DND-41 (cell line): ENCODE measurements at regions not wholly inside any gene's neighbourhood (a gene's known extent, or its start where the extent isn't known, plus 50 kb on each side); places are given as distances from the start of the nearest gene placed in this dataset.

ENCODE experiments used
- ATAC-seq: fragments of 200-7000 bp; cut with Tn5 transposase; 3 replicates; pipeline ENCODE4 v1.9.1; 2021; ENCODE audit warnings: low read depth; ENCODE audit not compliant: insufficient read depth
- DNase-seq: peaks from one replicate; pipeline ENCODE4 v3.0.0-alpha.2; 2020
- H2AFZ ChIP-seq: 2 replicates; pipeline ENCODE4 v1.6.0; 2012; ENCODE audit warnings: low read depth, low read length
- H3K27ac ChIP-seq: 2 replicates; pipeline ENCODE4 v1.5.1; 2012; ENCODE audit warnings: low read length, inconsistent platforms
- H3K27me3 ChIP-seq: fragments of 200-600 bp; sonication (generic); 2 replicates; pipeline ENCODE4 v1.6.0; 2012; ENCODE audit warnings: low read length, mild to moderate bottlenecking, inconsistent platforms; ENCODE audit not compliant: insufficient read depth, poor library complexity
- H3K36me3 ChIP-seq: 2 replicates; pipeline ENCODE4 v1.5.1; 2012; ENCODE audit warnings: low read length, inconsistent platforms; ENCODE audit not compliant: insufficient read depth
- H3K4me1 ChIP-seq: 2 replicates; pipeline ENCODE4 v1.5.1; 2012; ENCODE audit warnings: mild to moderate bottlenecking, low read length; ENCODE audit not compliant: insufficient read depth
- H3K4me2 ChIP-seq: 2 replicates; pipeline ENCODE4 v1.6.0; 2012; ENCODE audit warnings: mild to moderate bottlenecking, moderate library complexity, low read length, inconsistent platforms; ENCODE audit not compliant: insufficient read depth
- H3K4me3 ChIP-seq, 2 experiments: fragments of 200-600 bp in 1 of 2; shearing (Covaris generic) in 1 of 2; 2 replicates each; pipeline ENCODE4 v1.5.1; 2012 to 2016; ENCODE audit warnings: inconsistent platforms in 2 of 2, low read length in 2 of 2, mild to moderate bottlenecking in 2 of 2, low read depth in 1 of 2, moderate library complexity in 1 of 2
- H3K79me2 ChIP-seq: 2 replicates; pipeline ENCODE4 v1.6.0; 2012; ENCODE audit warnings: low read length, inconsistent platforms; ENCODE audit not compliant: insufficient read depth
- H3K9ac ChIP-seq: 2 replicates; pipeline ENCODE4 v1.6.0; 2012; ENCODE audit warnings: low read depth, mild to moderate bottlenecking, inconsistent platforms, low read length, moderate library complexity
- H3K9me3 ChIP-seq: 2 replicates; pipeline ENCODE4 v1.5.1; 2012; ENCODE audit warnings: low read length, moderate library complexity, mild to moderate bottlenecking, inconsistent platforms; ENCODE audit not compliant: insufficient read depth, severe bottlenecking
- H4K20me1 ChIP-seq: 2 replicates; pipeline ENCODE4 v1.6.0; 2012; ENCODE audit warnings: low read length; ENCODE audit not compliant: insufficient read depth
- CTCF ChIP-seq: IDR thresholded peaks from 2 replicates; pipeline ENCODE4 v1.5.1; 2012; ENCODE audit warnings: borderline replicate concordance, low read length, moderate library complexity, mild to moderate bottlenecking; ENCODE audit not compliant: poor library complexity, severe bottlenecking; ENCODE audit errors: extremely low read depth
- EZH2 ChIP-seq: IDR thresholded peaks from 3 replicates; pipeline ENCODE4 v1.6.1; 2012; ENCODE audit warnings: borderline replicate concordance, low read depth, mild to moderate bottlenecking, moderate library complexity, low read length, inconsistent platforms; ENCODE audit not compliant: severe bottlenecking

GRCh38 chr6:85347812-85348211 is 102.1 kb upstream of the NT5E start:
- H3K9ac ChIP-seq, result no peak overlapping the region
- no peaks in the 10 kb centered on the region for H3K4me1 ChIP-seq
- no peaks in the 10 kb centered on the region for H3K36me3 ChIP-seq
- ATAC-seq, result no peak
- H4K20me1 ChIP-seq, result no peaks in the 10 kb centered on the region
- no peaks in the 10 kb centered on the region for H3K9me3 ChIP-seq
- no peak overlapping the region for H3K4me3 ChIP-seq
- DNase-seq, result no peak
- H2AFZ ChIP-seq, result no peak overlapping the region
- no peak overlapping the region for H3K27ac ChIP-seq
- peaks cover 6% of the 10 kb centered on the region for H3K27me3 ChIP-seq
- no peak overlapping the region for H3K4me2 ChIP-seq
- no peaks in the 10 kb centered on the region for H3K79me2 ChIP-seq
- TF ChIP-seq CTCF (no peak), EZH2 (no peak)

GRCh38 chr6:85346196-85346595 is 103.7 kb upstream of the NT5E start:
- H3K4me3 ChIP-seq, result no peak overlapping the region
- TF ChIP-seq CTCF (no peak), EZH2 (no peak)
- ATAC-seq, result no peak
- no peak overlapping the region for H3K27ac ChIP-seq
- no peak overlapping the region for H3K4me2 ChIP-seq
- H2AFZ ChIP-seq, result no peak overlapping the region
- DNase-seq, result no peak
- H3K27me3 ChIP-seq, result peaks cover 6% of the 10 kb centered on the region
- H3K79me2 ChIP-seq, result no peaks in the 10 kb centered on the region
- no peak overlapping the region for H3K9ac ChIP-seq
- H3K4me1 ChIP-seq, result no peaks in the 10 kb centered on the region
- no peaks in the 10 kb centered on the region for H3K36me3 ChIP-seq
- H3K9me3 ChIP-seq, result no peaks in the 10 kb centered on the region
- no peaks in the 10 kb centered on the region for H4K20me1 ChIP-seq

GRCh38 chr6:85344996-85345395 is 104.9 kb upstream of the NT5E start:
- Histone ChIP-seq H3K4me1 (no peaks in the 10 kb centered on the region), H3K4me3 (no peak overlapping the region), H3K27me3 (peaks cover 3% of the 10 kb centered on the region), H4K20me1 (no peaks in the 10 kb centered on the region), H2AFZ (no peak overlapping the region), H3K9ac (no peak overlapping the region), H3K27ac (no peak overlapping the region), H3K36me3 (no peaks in the 10 kb centered on the region), H3K79me2 (no peaks in the 10 kb centered on the region), H3K4me2 (no peak overlapping the region), H3K9me3 (no peaks in the 10 kb centered on the region)
- TF ChIP-seq CTCF, result no peak
- no peak for TF ChIP-seq EZH2
- DNase-seq (no peak), ATAC-seq (no peak)

- no peak for ATAC-seq
Observed at GRCh38 chr6:85343428-85343827, 106.5 kb upstream of the NT5E start.

More at GRCh38 chr6:85343428-85343827, 106.5 kb upstream of the NT5E start:
- Histone ChIP-seq H3K4me2 (no peak overlapping the region), H2AFZ (no peak overlapping the region), H3K9ac (no peak overlapping the region), H3K4me1 (no peaks in the 10 kb centered on the region), H3K79me2 (no peaks in the 10 kb centered on the region), H4K20me1 (no peaks in the 10 kb centered on the region), H3K27me3 (peaks cover 3% of the 10 kb centered on the region), H3K4me3 (no peak overlapping the region), H3K36me3 (no peaks in the 10 kb centered on the region), H3K27ac (no peak overlapping the region), H3K9me3 (no peaks in the 10 kb centered on the region)
- TF ChIP-seq CTCF (no peak), EZH2 (no peak)
- DNase-seq, result no peak
